Activated CD8-positive, alpha-beta T cell treated with anti-CD3 and anti-CD28 coated beads for 36 hours (primary cell): ENCODE measurements at regions not wholly inside any gene's neighbourhood (a gene's known extent, or its start where the extent isn't known, plus 50 kb on each side); places are given as distances from the start of the nearest gene placed in this dataset.

ENCODE experiments used
- ATAC-seq: fragments of 200-7000 bp; cut with Tn5 transposase; one replicate; pipeline ENCODE4 v1.10.0; 2021; ENCODE audit warnings: mild to moderate bottlenecking, moderate library complexity
- CTCF ChIA-PET: fragments of 350-600 bp; sonication (Branson Sonifier 250); formaldehyde crosslinking; loops from one replicate; lab custom pipeline; 2021; ENCODE audit warnings: antibody characterized with exemption; lab: Charles Lee
- POLR2A ChIA-PET: fragments of 350-600 bp; sonication (Branson Sonifier 250); formaldehyde crosslinking; loops from one replicate; lab custom pipeline; 2021; ENCODE audit warnings: antibody characterized with exemption; lab: Charles Lee
- DNase-seq: peaks from one replicate; pipeline ENCODE4 v3.0.0-alpha.2; 2020
- H3K27ac Mint-ChIP-seq: one replicate; pipeline ENCODE4 v1.8.0; 2021; ENCODE audit warnings: mild to moderate bottlenecking, mixed read lengths
- H3K27me3 Mint-ChIP-seq: one replicate; pipeline ENCODE4 v1.8.0; 2021; ENCODE audit warnings: mixed read lengths
- H3K36me3 Mint-ChIP-seq: one replicate; pipeline ENCODE4 v1.8.0; 2021; ENCODE audit warnings: low read depth, mixed read lengths
- H3K4me1 Mint-ChIP-seq: one replicate; pipeline ENCODE4 v1.8.0; 2021; ENCODE audit warnings: low read depth, mixed read lengths
- H3K4me3 Mint-ChIP-seq: one replicate; pipeline ENCODE4 v1.8.0; 2021; ENCODE audit warnings: mild to moderate bottlenecking, moderate library complexity, mixed read lengths
- H3K9me3 Mint-ChIP-seq: one replicate; pipeline ENCODE4 v1.8.0; 2021; ENCODE audit warnings: mixed read lengths
- intact Hi-C: fragments of 100-400 bp; cut with micrococcal nuclease; formaldehyde crosslinking; loops from one replicate; pipeline ENCODE4 v1.10.0; 2022
- TF ChIP-seq, protein P1 (sequence below): fragments of 200-600 bp; IDR thresholded peaks from one replicate; pipeline ENCODE4 v1.8.0; 2022; ENCODE audit warnings: antibody characterized with exemption, mild to moderate bottlenecking

DNA sequence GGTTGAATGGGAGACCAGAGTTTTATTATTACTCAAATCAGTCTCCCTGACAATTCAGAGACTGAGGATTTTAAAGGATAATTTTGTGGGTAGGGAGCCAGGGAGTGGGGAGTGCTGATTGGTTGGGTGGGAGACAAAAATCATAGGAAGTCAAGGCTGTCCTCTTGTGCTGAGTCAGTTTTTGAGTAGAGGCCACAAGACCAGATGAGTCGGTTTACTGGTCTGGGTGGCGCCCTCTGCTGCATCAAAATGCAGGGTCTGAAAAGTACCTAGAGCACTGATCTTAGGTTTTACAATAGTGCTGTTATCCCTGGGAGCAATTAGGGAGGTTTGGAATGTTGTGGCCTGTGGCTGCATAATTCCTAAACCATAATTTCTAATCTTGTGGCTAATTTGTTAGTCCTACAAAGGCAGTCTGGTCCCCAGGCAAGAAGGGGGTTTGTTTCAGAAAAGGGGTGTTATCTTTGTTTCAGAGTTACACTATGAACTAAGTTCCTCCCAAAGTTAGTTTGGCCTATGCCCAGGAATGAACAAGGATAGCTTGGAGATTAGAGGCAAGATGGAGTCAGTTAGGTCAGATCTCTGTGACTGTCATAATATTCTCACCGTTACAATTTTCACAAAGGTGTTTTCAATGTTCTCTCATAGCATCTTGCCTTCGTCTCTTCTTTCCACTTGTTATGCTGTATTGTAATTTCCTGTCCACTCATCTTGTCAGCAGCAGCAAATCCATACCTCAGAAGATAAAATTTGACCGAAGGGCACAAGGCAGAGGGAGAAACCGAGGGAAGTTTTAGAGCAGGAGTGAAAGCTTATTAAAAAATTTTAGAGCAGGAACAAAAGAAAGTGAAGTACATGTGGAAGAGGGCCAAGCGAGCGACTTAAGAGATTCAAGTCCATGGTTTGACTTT is 59.2 kb upstream of the CLINT1 start:
- Mint-ChIP-seq H3K36me3 (no peaks in the 10 kb centered on the region), H3K9me3 (no peaks in the 10 kb centered on the region), H3K4me3 (no peak overlapping the region), H3K27me3 (no peaks in the 10 kb centered on the region), H3K4me1 (peaks cover 26% of the 10 kb centered on the region), H3K27ac (no peak overlapping the region)
- peak; percentile 87 for DNase-seq
- TF ChIP-seq, protein P1, sequence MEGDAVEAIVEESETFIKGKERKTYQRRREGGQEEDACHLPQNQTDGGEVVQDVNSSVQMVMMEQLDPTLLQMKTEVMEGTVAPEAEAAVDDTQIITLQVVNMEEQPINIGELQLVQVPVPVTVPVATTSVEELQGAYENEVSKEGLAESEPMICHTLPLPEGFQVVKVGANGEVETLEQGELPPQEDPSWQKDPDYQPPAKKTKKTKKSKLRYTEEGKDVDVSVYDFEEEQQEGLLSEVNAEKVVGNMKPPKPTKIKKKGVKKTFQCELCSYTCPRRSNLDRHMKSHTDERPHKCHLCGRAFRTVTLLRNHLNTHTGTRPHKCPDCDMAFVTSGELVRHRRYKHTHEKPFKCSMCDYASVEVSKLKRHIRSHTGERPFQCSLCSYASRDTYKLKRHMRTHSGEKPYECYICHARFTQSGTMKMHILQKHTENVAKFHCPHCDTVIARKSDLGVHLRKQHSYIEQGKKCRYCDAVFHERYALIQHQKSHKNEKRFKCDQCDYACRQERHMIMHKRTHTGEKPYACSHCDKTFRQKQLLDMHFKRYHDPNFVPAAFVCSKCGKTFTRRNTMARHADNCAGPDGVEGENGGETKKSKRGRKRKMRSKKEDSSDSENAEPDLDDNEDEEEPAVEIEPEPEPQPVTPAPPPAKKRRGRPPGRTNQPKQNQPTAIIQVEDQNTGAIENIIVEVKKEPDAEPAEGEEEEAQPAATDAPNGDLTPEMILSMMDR = peak; percentile 74
- POLR2A ChIA-PET = interaction anchor here (0.6 to 1.7 kb wide), 2 partner anchors 32 to 61 kb away, joined by 3 to 4 read pairs; no protein-coding TSS in a partner anchor
- intact Hi-C loops = loop anchor here (5.0 kb wide), 2 partner anchors 61 to 101 kb away; partner anchors contain the start of gene CLINT1
- peak; percentile 75 for ATAC-seq
- CTCF ChIA-PET = interaction anchor here (0.6 to 5.8 kb wide), 21 partner anchors 9 to 844 kb away, joined by 3 to 24 read pairs (median 3); partner anchors contain the start of gene CLINT1

DNA sequence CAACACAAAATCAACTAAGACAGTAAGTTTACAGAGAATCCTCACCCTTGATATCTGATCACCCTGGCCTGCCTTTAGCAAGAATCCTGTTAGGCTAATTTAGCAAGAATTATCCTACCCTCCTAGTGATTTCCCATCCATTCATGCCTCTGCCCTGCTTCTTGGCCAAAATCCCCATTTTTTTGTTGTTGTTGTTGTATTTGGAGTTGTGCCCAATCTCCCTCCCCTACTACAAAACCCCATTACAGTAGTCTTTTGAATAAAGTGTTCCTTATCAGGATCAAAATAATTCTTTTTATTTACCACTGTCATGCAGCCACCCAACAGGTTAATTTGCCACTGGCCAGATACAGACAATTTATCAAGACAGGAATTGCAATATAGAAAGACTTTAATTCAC is 58.5 kb upstream of the CLINT1 start:
- no peaks in the 10 kb centered on the region for H3K9me3 Mint-ChIP-seq
- peak overlapping the region; percentile 37 for H3K27ac Mint-ChIP-seq
- H3K36me3 Mint-ChIP-seq = no peaks in the 10 kb centered on the region
- peaks cover 26% of the 10 kb centered on the region for H3K4me1 Mint-ChIP-seq
- intact Hi-C loops = loop anchor here (5.0 kb wide), 2 partner anchors 60 to 100 kb away; partner anchors contain the start of gene CLINT1
- ChIA-PET CTCF (interaction anchor here (0.7 to 5.8 kb wide), 5 partner anchors 10 to 108 kb away, joined by 3 to 24 read pairs (median 4); no protein-coding TSS in a partner anchor), POLR2A (no interaction called here)
- H3K4me3 Mint-ChIP-seq = no peak overlapping the region
- no peak for ATAC-seq
- no peaks in the 10 kb centered on the region for H3K27me3 Mint-ChIP-seq
- TF ChIP-seq, protein P1 = no peak
- no peak for DNase-seq

DNA sequence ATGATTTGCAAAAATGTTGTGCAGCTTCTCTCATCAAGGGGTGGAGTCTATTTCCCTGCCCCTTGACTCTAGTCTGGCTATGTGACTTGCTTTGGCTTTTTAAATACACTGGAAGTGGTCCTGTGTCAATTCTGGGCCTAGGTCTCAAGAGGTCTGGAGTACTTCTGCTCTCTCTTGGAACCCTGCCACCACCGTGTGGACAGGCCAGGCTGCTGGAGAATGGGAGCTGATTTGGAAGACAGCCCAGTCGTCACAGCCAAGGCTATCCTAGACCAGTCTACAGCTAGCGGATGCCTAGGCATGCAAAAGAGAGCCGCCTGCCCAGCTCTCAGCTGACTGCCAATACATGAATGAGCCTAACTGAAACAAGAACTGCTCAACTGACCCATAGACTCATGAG is 56.7 kb upstream of the CLINT1 start:
- H3K36me3 Mint-ChIP-seq = no peaks in the 10 kb centered on the region
- no peaks in the 10 kb centered on the region for H3K27me3 Mint-ChIP-seq
- CTCF ChIA-PET = interaction anchor here (0.8 to 5.8 kb wide), 6 partner anchors 16 to 98 kb away, joined by 3 to 24 read pairs (median 4); partner anchors contain the start of gene CLINT1
- peaks cover 26% of the 10 kb centered on the region for H3K4me1 Mint-ChIP-seq
- DNase-seq (no peak), ATAC-seq (no peak)
- H3K9me3 Mint-ChIP-seq = no peaks in the 10 kb centered on the region
- intact Hi-C loops = loop anchor here (5.0 kb wide), 2 partner anchors 58 to 98 kb away; partner anchors contain the start of gene CLINT1
- H3K4me3 Mint-ChIP-seq = no peak overlapping the region
- TF ChIP-seq, protein P1 = no peak
- no peak overlapping the region for H3K27ac Mint-ChIP-seq
- POLR2A ChIA-PET = interaction anchor here (0.8 to 1.1 kb wide), 2 partner anchors 59 to 78 kb away, joined by 3 read pairs; no protein-coding TSS in a partner anchor

DNA sequence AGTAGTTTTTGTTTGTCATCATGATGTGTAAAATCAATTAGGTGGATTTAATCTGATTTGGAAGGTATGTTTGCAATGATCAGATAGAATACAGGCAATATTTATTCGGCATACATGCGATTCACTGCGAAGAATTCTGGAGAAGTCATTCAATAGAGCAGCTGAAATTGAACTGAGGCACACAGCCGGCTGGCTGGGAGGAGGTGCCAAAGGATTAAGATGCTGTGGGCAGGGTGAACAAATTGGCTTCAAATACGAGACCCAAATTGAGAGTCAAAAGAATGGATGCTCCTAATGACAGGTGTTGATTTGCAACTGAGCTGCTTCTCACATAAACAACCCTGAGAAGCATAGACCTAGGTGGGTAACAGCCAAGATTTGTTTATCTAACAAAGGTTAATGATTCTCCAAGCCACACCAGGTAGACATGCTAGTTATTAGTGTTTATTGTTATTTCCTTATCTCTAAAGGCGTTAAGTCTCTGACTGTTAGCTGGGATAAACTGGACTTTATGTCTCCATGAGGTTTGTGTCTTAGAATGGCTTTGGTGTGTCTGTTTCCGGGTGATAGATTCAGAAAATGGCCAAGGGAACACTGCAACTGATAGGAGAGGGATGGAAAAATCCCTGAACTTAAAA is 55.3 kb upstream of the CLINT1 start:
- Mint-ChIP-seq H3K9me3 (no peaks in the 10 kb centered on the region), H3K36me3 (no peaks in the 10 kb centered on the region), H3K4me3 (no peak overlapping the region), H3K27me3 (no peaks in the 10 kb centered on the region), H3K4me1 (peaks cover 16% of the 10 kb centered on the region), H3K27ac (no peak overlapping the region)
- DNase-seq (no peak), ATAC-seq (no peak)
- CTCF ChIA-PET = interaction anchor here (1.4 to 3.5 kb wide), 3 partner anchors 35 to 97 kb away, joined by 4 to 20 read pairs (median 5); no protein-coding TSS in a partner anchor
- POLR2A ChIA-PET = no interaction called here
- intact Hi-C loops = no loop called here
- TF ChIP-seq, protein P1 = no peak
